ENCODE measurements at regions not wholly inside any gene's neighbourhood (a gene's known extent, or its start where the extent isn't known, plus 50 kb on each side); places are given as distances from the start of the nearest gene placed in this dataset.
"Not testable (repeated sequence)": the region's sequence is repeated elsewhere in the genome, so short reads cannot be mapped to it uniquely, and the experiment has no call there.

DNA sequence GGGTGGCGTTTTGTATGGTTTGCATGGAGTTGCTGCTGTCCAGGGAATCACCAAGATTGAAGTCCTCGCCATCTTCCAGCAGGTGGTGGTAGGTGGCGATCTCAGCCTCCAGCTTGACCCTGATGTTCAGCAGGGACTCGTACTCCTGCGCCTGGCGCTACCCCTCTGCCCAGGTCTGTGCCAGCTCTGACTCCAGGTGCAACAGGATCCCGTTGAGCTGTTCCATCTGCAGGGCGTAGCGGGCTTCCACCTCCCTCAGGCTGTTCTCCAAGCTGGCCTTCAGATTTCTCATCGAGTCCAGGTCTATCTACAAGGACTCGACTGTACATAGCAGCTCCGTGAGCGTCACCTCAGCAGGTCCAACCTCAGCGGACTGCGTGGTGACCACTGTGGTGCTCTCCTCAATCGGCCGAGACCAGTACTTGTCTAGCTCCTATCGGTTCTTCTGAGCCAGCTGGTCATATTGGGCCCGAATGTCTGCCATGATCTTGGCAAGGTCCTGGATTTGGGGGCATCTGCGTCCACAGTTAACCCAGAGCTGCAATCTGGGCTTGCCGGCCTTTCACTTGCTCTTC is 1584.8 kb upstream of the ACO1 start:
- DNase-seq: no peak

DNA sequence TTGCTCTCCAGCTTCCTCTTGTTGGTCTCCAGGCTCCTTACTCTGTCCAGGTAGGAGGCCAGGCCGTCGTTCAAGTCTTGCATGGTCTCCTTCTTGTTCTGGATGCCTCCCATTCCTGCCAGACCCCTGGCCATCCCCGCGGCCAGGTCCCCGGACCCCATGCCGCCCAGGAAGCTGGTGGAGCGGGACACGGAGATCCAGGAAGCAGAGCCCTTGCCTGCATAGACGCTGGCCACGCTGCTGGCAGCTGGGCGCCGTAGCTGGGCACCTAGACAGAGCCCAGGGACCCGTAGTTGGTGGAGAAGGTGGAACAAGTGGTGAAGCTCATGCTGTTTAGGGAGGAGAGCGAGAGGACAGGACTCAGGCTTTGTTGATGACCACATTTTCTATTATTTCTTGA is 1584.0 kb upstream of the ACO1 start:
- DNase-seq: no peak

DNA sequence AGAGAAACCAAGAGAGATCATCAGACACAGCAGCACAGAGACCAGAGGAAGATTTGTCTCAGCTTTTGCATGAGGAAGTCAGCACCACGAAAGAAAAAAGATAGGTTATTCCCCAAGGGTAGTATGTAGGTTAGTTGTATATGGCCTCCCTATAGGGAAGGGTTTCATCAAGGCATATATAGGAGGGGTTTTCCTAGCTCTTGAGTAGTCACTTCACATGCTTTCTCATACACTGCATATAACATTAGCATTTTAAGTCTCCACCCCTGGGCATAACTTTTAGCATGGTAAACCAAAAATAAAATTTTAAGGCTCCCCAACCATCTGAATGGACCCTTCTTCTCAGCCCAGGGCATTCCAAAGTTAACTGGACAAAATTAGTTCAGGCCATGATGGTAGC is 1571.6 kb upstream of the ACO1 start:
- no peak for DNase-seq

DNA sequence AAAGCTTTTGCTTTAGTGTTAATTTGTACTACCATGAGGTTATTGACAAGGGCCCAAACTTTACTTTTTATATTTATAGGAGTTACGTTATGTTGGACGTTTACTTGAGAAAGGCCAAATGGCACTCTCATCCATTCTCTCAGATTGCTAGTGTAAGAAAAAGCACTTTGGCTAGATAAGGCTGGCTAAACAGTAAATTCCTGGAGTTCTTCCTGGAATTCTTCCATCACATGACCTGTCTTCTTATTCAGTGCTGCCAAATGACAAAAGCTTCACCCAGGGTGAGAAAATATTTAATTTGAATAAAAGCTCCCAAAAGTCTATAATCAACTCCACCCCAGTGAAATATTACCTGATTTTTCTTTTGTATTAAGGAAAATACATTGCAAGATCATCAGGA is 1568.9 kb upstream of the ACO1 start:
- DNase-seq: no peak

DNA sequence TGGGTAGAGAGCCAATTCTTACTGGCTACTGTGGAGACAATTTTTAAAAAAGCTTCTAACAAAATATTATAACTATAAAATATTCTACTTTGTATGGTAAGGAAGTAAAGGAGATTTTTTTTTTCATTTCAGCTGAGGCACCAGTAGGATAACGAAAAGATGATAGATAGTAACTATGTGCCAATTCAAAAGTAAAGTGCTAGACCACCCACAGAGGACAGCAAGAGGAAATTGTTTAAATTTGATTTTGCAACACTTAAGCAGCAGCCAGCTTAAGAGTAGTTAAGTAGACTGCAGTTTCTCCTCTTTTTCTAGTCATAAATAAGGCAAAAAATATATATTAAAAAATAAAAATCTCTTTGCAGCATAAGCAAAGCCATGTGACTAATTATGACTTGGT is 1539.3 kb upstream of the ACO1 start:
- DNase-seq: no peak

DNA sequence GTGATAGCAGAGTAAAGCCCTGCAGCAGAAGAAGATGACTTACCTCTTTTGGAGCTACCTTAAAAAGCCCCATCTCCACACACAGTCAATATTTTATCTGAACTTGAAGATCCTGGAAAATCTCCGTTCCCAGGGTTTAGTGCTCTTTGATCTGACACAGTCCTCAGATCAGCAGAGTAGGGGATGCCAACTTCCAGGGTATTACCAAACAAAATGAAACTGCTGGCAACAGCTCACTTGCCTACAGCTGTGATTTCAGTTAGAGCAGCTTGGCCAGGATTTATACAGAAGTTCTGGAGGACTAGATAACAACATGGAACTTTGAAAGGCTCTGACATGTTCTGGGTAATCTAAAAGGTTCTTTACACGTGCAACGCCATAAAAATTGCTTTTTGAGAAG is 1537.8 kb upstream of the ACO1 start:
- no peak for DNase-seq

DNA sequence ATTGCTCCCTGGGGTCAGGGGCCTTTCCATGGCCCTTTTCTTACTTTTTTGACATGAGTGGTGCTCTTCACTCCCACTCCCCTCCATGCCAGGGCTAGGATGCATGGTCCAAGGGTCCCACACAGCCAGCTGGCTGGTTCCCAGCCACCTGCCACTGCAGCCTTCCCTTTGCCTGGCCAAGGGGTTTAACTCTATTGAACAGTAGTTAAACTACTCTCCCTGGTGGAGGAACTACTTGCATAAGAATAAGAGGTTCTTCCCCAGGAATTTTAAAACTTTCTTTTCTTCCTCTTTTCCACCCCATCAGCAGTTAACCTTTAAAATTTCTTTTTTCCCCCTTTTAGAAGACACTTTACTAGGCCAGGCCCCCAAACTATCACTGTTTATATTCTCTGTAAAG is 1532.8 kb upstream of the ACO1 start:
- DNase-seq: no peak

DNA sequence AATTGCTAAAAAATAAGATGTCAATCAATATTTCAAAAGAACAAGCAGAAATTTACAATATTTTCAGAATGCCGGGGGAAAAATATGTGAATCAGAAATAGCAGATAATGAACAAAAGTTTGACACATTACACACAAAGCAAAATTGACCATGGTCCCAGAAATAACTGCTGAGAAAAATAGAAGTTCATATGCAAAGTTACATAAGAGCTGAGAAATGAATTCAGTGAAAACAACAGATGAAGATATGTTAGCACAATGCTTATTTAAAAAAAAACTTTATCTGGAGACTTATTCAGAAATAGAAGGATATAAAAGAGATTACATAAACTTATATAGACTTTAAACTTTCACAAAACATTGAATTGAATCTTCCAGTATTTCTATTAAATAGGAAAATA is 1483.7 kb upstream of the ACO1 start:
- no peak for DNase-seq

DNA sequence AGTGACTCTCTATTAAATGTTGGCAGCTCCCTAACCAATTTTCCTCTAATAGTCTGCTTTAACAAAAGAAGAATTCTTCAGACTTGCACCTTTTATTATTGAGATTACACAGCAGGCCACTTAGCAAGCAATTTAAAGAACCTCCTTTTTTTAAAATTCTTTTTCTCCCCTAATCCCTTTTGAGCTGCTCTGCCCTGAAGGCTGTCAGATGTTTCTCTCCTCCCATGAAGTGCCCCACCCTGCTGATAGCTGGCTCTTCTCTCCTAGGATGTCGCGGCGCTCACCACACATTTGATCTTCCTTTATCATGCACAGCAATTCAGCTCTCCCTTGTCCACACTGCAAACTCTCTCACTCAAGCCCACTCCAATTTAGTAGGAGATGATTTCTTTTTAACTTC is 1471.1 kb upstream of the ACO1 start:
- no peak for DNase-seq

DNA sequence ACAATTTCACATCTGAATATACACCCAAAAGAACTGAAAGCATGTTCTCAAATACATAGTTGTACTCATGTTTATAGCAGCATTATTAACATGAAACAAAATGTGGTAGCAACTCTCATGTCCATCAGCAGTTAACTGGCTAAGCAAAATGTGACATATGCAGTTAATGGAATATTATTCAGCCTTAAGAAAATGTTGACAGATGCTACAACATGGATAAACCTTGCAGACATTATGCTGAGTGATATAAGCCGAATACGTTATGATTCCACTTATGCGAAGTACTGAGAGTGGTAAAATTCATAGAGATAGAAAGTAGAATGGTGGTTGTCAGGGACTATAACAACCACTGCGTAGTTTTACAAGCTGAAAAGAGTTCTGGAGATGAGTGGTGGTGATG is 1469.0 kb upstream of the ACO1 start:
- no peak for DNase-seq

DNA sequence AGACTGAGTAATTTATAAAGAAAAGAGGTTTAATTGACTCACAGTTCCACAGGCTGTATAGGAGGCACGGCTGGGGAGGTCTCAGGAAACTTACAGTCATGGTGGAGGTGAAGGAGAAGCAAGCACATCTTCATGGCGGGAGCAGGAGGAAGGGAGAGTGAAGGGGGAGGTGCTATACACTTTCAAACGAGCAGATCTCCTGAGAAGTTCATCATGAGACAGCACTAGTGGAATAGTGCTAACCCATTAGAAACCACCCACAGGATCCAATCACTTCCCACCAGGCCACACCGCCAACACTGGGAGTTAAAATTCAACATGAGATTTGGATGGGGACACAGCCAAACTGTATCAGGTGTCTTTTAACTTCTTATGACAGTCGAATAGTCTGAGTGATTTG is 1459.3 kb upstream of the ACO1 start:
- no peak for DNase-seq

DNA sequence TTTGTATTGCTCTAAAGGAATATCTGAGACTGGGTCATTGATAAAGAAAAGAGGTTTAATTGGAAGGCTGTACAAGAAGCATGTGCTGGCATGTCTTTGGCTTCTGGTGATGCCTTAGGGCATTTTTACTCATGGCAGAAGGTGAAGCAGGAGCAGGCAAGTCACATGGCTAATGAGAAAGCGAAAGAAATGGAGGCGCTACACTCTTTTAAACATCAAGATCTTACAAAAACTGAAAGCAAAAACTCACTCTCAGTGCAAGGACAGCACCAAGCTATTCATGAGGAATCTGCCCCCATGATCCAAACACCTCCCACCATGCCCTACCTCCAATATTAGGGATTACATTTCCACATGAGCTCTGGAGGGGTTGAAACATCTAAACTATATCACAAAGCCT is 1458.8 kb upstream of the ACO1 start:
- DNase-seq: no peak

DNA sequence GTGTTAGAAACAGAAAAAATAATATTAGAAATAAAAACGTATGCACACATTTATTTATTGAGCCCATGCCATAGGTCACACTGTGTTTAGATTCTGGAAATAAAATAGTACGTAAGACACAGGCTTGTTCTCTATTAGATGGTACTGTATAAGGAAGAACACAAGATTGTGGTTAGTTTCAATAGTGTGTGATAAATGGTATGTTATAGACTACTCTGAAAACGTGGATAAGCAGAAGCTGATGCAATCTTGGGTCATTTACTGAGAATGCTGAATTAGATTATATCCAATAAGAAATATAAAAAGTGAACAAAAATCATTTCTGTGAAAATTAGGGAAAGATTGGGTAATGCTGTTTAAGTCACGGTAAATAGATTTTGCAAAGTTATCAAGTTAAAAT is 1456.4 kb upstream of the ACO1 start:
- DNase-seq: no peak

DNA sequence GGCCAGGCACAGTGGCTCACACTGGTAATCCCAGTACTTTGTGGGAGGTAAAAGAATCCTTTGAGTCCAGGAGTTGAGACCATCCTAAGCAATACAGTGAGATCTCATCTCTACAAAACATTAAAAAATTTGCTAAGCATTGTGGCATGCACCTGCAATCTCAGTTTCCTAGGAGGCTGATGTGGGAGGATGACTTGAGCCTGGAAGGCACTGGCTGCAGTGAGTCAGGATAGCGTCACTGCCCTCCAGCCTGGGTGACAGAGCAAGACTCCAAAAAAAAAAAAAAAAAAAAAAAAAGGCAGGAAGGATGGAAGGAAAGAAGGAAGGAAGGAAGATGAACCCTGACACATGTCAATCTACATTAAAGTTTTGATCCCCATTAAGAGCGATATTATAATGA is 1452.2 kb upstream of the ACO1 start:
- no peak for DNase-seq

DNA sequence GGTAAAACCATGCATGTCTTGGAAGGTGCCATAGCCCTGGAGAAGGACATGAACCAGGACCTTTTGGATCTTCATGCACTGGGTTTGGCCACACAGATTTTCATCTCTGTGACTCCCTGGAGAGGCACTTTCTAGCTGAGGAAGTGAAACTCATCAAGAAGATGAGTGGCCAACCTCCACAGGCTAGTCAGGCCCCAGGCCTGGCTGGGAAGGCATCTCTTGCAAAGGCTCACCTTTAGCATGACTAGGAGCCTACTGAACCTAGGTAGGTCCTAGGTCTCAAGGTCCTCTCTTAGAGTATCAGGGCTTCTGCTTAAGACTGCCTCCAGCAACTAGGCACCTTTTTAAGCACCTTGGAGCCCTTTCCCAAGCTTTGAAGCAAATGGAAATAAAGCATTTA is 1448.7 kb upstream of the ACO1 start:
- no peak for DNase-seq

DNA sequence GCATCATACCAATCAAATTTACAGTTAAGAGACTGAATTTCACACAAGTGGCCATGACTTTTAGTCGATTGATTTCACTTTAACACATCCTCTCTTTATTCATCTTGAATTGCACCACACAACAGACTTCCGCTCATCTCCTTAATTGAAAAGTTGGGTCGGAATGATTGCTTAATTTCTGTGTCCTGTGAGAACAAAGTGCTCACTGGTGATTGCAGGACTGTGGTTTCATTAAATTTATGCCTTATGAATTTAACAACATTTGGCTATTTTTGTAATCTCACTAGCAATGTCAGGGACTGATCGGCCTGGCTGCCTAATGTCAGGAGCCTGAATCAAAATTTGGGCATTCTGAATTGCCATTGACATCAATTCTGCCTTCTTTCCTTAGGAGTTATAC is 1447.3 kb upstream of the ACO1 start:
- DNase-seq: no peak

DNA sequence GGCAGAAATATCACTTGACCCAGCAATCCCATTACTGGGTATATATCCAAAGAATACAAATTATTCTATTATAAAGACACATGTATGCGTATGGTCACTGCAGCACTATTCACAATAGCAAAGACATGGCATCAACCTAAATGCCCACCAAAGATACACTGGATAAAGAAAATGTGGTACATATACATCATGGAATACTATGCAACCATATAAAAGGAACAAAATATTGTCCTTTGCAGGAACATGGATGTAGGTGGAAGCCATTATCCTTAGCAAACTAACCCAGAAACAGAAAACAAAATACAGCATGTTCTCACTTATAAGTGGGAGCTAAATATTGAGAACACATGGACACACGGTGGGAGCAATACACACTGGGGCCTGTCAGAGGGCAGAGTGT is 1441.6 kb upstream of the ACO1 start:
- not testable (repeated sequence) for DNase-seq

DNA sequence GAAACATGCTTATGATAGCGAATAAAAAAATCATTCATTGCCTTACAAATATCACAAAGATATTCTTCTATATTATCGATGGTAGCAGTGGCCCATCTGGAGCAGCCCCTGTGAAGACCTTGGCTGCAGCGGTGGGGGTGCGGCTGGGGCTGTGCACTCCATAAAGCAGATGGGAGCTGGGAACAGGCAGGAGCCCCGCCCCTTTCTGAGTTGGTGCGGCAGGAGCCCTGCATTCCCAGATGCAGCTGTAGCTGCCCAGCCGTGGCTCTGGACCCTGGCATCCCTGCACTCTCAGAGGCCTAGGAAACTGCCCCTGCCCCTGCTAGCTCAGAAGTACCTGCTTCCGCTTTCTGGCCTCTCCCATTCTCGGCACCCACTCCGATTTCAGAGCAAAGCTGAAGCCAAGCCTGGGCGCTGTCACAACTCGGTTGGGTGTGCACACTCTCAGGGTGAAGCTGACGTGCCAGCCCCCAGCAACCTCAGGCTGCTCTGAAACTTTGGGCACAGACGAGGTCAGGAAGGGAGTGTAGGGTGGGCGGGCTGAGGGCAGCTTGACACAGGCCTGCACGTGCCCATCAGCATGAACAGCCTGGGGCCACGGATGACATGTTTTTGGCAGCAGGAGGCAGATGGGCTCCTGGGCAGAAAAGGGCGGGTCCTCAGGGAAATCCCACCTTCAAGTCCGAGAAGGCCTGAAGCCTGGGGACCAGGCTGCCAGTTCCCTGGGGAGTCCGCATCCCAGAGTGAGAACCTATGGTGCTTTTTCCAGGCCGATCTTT is 1440.8 kb upstream of the ACO1 start:
- no peak for DNase-seq

DNA sequence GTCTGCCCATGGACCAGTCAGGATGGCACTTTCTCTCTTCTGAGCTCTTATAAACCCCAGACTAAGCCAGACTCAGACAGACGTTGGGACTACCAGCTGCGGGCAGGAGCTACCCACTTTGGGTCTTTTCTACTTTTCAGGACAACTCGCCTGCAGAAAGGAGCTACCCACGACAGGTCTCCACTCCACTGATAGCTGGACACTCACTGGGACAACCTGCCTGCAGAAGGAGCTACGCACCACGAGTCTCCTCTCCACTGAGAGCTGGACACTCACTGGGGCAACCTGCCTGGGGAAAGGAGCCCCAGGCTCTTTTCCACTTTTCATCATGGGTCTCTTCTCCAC is 1440.2 kb upstream of the ACO1 start:
- no peak for DNase-seq

DNA sequence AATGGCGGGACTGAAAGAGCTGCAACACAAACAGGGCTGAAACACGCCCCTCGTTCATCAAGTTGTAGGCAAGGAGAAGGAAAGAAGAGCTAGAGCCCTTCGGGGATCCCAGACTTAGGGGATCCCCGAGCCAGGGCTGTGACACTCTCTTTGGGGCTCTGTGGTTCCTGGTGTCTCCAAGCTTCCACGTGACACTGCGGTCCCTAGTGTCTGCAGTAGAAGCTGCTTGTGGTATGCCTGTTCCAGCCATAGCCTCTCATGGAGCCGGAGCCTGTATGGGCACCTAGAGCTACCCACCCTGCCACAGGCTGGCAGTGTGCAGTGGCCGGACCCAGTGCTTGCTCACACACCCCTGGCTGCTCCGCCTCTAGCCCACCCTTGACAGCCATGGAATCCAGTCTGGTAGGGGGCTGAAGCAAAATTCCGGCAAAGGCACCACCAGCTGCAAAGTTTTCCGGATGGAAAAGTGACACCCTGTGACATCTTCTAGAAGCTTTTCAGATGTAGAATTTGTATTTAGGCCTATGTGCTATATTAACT is 1439.6 kb upstream of the ACO1 start:
- no peak for DNase-seq

DNA sequence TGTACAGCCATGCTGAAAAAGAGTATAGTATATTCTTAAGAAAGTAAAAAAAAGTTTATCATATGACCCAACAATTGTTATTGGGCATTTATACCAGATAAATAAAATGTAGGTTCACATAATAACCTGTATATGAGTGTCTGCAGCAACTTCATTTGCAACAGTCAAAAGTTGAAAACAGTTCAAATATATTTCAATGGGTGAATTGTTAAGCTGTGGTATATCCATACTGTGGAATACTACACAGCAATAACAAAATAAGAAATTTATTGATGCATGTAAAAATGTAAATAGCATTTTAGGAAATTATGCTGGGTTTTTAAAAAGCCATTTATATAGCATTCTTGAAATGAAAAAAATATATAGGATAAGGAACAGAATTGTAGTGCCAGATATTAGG is 1420.1 kb upstream of the ACO1 start:
- no peak for DNase-seq

DNA sequence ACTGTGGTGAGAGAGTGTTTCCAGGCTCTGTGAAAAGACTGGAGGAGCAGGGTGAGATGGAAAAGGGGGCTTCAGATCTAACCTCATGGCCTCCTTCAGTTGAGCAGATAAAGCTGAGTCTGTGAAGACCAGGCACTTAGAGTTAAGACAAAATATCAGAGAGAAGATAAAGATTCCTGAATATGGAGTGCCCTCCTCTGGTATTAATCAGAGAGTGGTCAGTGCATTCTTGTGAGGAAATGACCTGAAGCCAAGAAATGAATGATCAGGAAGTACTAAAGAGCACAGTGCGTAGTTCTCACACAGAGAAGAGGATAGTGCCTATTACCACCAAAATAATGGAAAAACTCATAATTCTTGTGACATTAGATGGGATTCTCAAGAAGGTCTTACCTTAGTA is 1417.0 kb upstream of the ACO1 start:
- DNase-seq: no peak

DNA sequence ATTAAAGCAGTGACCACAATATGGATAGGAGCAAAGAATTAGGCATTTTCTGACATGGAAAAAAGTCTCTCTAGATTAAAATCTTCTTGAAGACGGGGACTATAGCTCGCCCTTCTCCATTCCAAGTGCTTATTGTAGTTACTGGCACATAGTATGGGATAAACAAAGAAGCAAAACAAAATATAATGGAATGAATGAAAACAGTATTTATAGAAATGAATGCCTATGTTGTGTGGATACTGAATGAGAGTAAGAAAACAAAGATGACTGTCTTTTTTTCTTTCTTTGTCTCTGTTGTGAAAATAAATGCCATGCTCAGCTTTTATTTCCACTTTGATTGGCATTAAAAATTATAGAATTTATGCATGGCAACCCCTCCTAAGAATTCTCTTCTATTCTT is 1414.3 kb upstream of the ACO1 start:
- no peak for DNase-seq

DNA sequence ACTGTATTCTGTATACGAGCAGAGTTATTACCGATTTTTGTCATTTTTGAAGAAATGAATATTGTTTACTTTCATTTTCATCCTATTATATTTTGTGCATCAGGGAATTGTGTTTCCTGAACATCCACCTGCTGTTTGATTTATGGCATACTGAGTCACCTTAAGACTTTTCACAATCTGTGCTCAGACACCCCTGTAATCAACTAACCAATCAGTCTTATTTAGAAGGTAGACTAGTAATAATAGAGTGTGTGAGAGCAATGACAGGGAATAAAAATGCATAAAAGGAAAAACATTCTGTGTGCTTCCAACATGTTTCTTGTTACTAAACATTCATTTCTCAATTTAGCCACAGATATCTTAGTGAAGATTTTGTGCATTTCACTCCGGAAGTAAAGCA is 1413.6 kb upstream of the ACO1 start:
- no peak for DNase-seq

DNA sequence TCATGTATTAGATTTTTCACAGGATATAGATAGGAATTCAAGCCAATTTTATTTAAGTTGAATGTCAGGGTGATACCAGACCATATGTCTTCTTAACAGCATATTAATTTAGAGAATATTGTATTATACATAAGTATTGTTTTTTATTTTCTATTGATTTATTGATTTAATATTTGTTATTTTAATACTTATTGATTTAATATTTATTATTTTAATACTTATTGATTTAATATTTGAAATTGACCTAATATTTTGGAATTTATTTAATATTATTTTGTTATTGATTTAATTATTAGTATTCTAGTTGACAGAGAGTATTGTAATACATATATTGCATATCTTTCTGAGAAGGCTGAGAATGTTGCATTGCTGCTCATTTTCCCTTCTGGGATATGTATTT is 1411.8 kb upstream of the ACO1 start:
- no peak for DNase-seq
